ENCODE measurements at regions not wholly inside any gene's neighbourhood (a gene's known extent, or its start where the extent isn't known, plus 50 kb on each side); places are given as distances from the start of the nearest gene placed in this dataset.

GRCh38 chr3:153003441-153003840 is 158.6 kb upstream of the RAP2B start:
- no peak for TF ChIP-seq POLR2A (IDR thresholded peaks at IDR 0.05; ENCODE audit: low read depth, low read length)
- TF ChIP-seq POLR2AphosphoS5 (IDR thresholded peaks at IDR 0.05; ENCODE audit: low read depth, low read length): no peak
- no peak for TF ChIP-seq TAF1 (IDR thresholded peaks at IDR 0.05; ENCODE audit: low read depth, low read length)

All from GM12891 (cell line).